ENCODE measurements at regions not wholly inside any gene's neighbourhood (a gene's known extent, or its start where the extent isn't known, plus 50 kb on each side); places are given as distances from the start of the nearest gene placed in this dataset.
A peak's percentile ranks its signal among the peaks of the same experiment; 100 is the strongest.

DNA sequence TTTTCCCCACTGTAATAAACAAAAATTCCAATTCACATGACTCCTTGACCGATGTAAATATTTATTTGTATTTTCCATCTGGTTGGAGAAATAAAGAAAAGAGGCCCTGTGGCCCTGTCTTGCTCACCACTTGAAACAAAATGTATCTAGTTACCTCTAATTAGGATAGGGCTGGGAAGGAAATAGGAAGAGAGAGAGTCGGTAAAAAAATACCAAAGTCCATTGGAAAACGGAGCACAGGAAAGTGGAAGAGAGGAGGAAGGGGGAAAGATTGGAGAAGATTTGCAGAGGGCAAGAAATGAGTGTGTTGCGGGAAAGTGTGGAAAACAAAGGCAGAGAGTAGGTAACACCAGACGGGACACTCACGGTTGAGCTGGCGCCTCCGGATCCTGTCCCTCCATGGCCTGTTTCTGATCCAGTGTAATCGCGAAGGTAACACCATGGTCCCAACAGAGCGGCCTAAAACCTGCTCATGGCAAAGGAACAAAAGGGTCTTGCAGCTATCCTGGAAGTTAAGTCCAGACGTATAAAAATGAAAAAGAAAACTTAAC is 105.8 kb upstream of the RIPOR2 start:
- DNase-seq = no peak

- DNase-seq = peak; percentile 60 to 64
These were observed 106.3 kb upstream of the RIPOR2 start for GRCh38 chr6:25042036-25042521.

DNA sequence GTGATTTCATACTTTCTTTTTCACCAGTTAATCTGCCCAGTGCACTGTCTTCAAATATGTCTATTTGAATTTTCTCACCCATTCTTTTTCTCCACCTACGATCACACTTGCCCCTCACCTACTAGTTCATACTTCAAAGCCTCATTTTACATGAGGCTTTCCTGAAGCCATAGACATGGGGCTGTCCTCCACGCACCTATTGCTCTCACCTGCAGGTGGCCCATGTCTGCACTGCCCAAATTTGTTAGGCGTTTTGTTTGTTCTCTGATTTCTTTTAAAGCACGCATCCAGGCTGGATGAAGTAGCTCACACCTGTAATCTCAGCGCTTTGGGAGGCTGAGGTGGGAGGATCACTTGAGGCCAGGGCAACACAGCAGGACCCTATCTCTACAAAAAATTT is 106.8 kb upstream of the RIPOR2 start:
- no peak for DNase-seq

GRCh38 chr6:25042984-25043725 is 107.4 kb upstream of the RIPOR2 start:
- DNase-seq = no peak

GRCh38 chr6:25043892-25044291 is 108.1 kb upstream of the RIPOR2 start:
- no peak for DNase-seq

DNA sequence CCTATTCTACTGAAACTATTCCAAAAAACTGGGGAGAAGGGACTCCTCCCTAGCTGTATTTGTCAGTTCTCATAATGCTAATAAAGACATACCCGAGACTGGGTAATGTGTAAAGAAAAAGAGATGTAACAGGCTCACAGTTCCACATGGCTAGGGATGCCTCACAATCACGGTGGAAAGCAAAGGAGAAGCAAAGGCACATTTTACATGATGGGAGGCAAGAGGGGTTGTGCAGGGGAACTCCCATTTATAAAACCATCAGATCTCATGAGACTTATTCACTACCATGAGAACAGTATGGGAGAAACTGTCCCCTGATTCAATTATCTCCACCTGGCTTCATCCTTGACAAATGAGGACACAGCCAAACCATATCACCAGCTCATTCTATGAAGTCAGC is 111.2 kb upstream of the RIPOR2 start:
- DNase-seq = no peak

- no peak for DNase-seq
These were observed 114.6 kb upstream of the RIPOR2 start for GRCh38 chr6:25050356-25050755.

- DNase-seq = no peak
These were observed 115.3 kb upstream of the RIPOR2 start for GRCh38 chr6:25051083-25051482.

GRCh38 chr6:25052181-25052580 is 116.4 kb upstream of the RIPOR2 start:
- DNase-seq = no peak

- DNase-seq = no peak
These were observed 118.2 kb upstream of the RIPOR2 start for GRCh38 chr6:25053875-25054371.

DNA sequence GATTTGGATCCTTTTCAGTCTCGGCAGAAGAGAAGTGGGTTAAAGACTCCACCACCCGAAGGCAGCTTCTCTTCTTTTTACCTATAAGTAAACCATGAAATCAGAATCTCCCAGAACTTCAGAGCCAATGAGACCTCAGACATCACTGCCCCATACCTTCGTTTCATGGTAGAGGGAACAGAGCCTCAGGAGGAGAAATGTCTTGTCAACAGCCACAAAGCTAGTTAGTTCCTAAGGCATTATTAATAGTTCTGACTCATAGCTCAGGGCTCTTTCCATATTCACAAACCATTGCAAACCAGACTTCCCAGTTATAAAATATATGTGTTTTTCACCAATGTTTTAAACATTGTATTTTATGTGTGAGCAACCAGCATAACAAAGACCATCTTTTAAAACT is 118.7 kb upstream of the RIPOR2 start:
- DNase-seq = no peak

GRCh38 chr6:25056130-25056529 is 120.4 kb upstream of the RIPOR2 start:
- peak; percentile 63 to 65 for DNase-seq

- DNase-seq = no peak
These were observed 121.5 kb upstream of the RIPOR2 start for GRCh38 chr6:25057111-25057905.

DNA sequence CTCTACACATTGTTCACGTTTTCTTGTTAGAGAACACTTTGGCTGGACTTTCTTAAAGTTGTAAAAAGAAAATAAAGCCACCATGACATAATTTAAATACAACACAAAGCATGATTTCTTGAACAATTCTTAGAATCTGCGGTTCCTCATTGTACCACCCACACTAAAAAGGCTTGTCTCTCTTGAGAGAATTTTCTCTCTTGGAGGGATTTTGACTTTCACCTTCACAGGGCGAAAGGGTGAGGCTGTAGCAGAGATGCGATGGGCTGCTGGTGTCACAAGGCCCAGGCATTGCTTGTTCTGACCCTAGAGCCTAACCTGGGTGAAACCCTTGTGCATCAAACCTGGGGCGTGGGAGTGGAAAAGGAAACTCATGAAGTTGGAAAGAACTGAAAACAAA is 122.7 kb upstream of the RIPOR2 start:
- no peak for DNase-seq

GRCh38 chr6:25058941-25059340 is 123.2 kb upstream of the RIPOR2 start:
- DNase-seq = no peak

GRCh38 chr6:25060522-25060921 is 124.8 kb upstream of the RIPOR2 start:
- DNase-seq = no peak

DNA sequence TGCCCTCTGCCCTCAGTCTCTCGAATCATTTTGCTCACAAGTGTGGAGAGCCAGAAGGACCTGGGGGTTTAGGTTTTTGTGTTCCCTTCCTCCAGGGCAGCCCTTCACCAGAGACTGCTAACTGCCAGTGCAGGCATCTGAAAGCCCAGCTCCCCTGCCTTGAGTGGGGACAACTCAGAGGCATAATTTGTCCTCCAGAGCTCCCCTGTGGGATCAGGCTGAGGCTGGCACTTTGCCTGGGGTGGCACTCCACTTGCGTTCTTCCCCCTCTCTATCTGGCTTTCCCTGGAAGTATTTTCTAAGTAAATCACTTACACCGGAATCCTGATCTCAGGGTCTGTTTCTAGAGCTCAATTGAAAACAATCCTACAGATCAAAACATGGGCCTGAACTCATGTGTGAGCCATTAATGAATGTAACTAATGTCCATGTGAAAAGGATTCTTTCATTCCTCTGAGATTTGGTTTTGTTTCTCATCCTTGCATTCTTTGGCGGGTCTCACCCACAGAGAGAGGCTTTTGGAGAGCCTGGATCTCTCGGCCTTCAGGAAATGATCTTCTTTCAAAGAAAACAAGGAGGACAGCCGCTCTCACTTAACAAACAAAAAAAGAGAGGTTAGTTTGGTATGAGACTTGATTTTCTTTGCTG is 125.7 kb upstream of the RIPOR2 start:
- DNase-seq = no peak

- no peak for DNase-seq
These were observed 126.5 kb upstream of the RIPOR2 start for GRCh38 chr6:25062070-25062811.

DNA sequence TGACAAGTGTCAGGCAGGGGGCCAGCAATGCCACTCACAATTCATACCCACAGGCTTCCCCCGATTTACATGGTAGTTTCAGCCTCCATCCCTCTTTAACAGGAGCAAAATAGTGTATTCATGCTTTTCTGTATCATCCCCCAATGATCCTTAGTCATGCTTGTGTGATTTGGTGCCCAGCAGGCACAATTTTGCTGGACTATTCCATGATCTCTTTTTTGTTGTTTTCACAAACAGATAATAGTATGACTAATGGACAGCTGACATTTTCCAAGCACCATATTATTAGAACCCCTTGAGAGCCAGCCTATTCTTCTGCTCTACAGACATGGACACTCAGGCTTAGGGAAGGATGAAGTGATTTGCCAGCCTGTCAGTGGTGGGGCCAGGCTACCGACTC is 128.2 kb upstream of the RIPOR2 start:
- no peak for DNase-seq

DNA sequence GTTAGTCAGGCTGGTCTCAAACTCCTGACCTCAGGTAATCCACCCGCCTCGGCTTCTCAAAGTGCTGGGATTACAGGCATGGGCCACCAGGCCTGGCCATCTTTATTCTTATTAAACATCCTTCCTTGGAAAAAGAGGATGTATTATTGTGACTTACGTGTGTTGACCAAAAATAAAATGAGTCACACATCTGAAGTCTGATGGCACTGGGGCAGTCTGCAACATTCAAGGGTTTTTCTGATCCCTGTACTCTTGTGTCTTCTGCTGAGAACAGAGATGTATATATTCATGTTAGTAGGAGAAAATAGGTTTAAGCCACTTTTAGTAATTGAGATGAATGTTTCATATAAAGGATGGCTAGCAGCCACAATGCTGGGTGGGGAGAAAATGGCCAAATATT is 129.9 kb upstream of the RIPOR2 start:
- DNase-seq = no peak

- DNase-seq = no peak
These were observed 130.8 kb upstream of the RIPOR2 start for GRCh38 chr6:25066593-25066992.

DNA sequence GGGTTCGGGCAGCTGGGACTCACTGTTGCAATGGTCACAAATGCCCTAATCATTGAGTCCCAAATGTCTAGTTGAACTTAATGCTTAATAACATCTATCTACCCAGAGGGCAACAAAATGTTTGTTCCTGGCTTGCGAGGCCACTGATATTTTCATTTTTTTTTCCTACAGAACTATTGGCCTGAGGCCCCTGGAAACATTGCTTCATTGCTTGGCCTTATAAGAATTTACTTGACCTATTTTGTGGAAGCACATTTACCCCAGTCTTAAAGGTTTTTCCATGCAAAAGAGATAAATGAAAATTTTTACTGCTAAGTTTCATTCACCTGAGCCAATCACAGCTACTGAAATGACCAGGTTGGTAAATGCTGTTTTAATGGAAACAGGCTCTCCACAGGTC is 133.1 kb upstream of the RIPOR2 start:
- DNase-seq = no peak
